ENCODE measurements at regions not wholly inside any gene's neighbourhood (a gene's known extent, or its start where the extent isn't known, plus 50 kb on each side); places are given as distances from the start of the nearest gene placed in this dataset.
A peak's percentile ranks its signal among the peaks of the same experiment; 100 is the strongest.

- no peak for DNase-seq
Observed at GRCh38 chr6:20313960-20314530, 87.6 kb upstream of the E2F3 start.

- no peak for DNase-seq
Observed at GRCh38 chr6:20314866-20315845, 86.5 kb upstream of the E2F3 start.

DNA sequence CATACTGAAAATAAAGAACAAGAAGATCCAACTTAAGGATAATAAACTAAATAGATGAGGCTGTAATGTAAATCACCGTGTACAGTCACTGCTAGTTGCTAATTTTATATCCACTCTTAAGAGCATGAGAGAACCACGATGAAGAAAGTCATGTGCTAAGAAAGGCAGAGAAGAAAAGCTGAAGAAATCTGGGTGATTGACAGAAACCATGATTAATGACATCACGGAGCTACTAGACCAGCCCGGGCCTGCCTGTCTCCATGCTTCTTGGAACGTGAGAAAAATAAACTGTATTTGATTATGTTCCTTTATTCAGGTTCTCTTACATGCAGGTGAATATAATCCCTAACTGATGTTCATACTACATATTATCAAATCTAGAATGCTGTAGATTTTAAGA is 84.2 kb upstream of the E2F3 start:
- no peak for DNase-seq

DNA sequence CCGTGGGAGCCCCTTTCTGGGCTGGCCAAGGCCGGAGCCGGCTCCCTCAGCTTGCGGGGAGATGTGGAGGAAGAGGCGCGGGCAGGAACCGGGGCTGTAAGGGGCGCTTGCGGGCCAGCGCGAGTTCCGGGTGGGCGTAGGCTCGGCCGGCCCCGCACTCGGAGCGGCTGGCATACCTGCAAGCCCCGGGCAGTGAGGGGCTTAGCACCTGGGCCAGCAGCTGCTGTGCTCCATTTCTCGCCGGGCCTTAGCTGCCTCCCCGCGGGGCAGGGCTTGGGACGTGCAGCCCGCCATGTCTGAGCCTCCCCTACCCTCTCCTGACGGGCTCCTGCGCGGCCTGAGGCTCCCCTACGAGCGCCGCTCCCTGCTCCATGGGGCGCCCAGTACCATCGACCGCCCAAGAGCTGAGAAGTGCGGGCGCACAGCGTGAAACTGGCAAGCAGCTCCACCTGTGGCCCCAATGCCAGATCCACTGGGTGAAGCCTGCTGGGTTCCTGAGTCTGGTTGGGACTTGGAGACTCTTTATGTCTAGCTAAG is 82.8 kb upstream of the E2F3 start:
- DNase-seq = no peak

DNA sequence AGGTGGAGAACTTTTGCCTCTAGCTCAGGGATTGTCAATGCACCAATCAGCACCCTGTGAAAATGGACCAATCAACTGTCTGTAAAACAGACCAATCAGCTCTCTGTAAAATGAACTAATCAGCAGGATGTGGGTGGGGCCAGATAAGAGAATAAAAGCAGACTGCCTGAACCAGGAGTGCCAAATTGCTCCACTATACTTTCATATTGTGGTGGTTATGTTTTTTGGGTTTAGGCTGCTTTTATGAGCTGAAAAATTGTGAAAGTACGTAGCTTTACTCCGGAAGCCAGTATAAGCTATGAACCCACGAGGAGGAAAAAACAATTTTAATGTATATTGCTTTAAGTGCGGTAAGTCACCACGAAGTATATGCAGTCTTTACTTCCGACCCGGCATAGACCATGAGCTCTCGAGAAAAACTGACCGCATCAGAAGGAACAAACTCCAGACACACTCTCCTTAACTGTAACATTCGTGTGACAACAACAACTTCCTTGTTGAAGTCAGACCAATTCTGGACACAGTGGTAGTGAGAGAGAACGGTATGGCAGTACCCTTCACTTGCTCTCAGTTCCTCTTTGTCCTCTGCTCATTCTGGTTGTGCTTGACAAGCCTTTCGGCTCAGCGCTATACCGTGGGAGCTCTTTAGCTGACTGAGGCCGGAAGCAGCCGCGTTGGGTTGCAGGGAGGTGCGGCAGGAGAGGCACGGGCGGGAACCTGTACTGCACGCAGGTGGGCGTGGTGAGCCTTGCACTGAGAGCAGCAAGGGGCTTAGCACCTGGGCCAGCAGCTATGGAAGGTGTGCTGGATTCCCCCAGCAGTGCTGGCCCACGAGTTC is 81.9 kb upstream of the E2F3 start:
- peak; percentile 59 for DNase-seq

GRCh38 chr6:20325641-20326421 is 75.8 kb upstream of the E2F3 start:
- DNase-seq = no peak

- no peak for DNase-seq
Observed at GRCh38 chr6:20326422-20326728, 75.3 kb upstream of the E2F3 start.

DNA sequence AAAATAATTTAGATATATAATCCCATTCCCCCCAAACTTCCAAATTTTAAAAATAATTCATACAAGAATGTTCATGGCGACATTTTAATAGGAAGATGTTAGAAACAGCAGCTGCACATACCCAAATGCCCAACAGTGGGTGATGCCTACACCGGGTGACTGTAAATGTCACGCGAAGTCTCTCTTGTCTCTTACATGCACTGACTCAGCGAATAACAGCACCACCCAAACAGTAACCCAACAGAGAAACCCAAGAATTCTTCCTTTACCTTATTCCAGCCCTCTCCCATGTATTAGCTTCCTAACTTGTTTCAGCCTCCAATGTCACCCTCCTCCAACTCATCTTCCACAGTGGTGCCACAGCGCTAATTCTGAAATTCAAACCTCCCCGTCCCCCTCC is 74.5 kb upstream of the E2F3 start:
- DNase-seq = no peak

DNA sequence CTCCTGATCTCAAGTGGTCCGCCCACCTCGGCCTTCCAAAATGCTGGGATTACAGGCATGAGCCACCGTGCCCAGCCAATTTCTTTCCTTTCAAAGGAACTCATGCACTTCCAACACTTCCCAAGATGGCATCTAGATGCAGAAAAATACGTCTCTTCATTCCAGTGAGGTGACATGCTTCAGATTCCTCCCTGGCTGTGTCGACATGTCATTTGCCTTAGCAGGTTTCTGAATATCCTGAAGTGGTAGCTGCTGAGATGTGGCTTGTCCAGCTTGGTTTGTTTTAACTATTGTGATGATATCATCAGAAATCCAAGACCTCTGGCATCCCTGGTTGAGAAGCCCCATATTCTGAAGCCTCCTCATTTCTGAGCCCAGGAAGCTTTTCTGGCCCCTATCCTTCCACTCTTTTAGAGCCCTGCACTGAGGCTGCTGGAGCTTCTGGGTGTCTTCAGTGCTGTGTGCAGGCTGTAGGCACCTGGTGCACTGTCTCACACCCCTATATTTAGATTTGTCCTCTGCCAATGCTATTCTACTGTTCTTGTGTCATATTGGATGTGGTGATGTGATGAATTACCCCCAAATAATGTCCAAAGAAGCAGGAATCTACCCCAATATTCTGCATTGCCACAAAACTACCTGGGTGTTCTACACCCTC is 73.3 kb upstream of the E2F3 start:
- no peak for DNase-seq

DNA sequence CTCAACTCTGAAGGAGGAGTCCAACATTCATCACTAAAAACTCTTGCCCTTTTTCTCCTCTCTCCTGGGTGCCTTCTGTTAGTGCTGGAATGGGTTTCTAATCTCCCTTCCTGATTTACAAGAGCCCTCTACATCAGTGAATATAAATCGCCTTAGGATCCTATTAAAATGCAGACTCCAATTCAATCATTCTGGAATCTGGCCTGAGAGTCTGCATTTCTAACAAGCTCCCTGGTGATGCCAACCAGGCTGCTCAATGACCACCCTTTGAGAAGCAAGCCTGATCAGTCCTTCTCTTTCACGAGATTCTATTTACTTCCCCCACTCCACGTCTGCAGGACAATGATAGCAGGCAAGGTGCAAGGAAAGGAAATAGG is 72.8 kb upstream of the E2F3 start:
- no peak for DNase-seq

GRCh38 chr6:20331042-20331441 is 70.6 kb upstream of the E2F3 start:
- no peak for DNase-seq

GRCh38 chr6:20331625-20332024 is 70.1 kb upstream of the E2F3 start:
- DNase-seq = no peak

DNA sequence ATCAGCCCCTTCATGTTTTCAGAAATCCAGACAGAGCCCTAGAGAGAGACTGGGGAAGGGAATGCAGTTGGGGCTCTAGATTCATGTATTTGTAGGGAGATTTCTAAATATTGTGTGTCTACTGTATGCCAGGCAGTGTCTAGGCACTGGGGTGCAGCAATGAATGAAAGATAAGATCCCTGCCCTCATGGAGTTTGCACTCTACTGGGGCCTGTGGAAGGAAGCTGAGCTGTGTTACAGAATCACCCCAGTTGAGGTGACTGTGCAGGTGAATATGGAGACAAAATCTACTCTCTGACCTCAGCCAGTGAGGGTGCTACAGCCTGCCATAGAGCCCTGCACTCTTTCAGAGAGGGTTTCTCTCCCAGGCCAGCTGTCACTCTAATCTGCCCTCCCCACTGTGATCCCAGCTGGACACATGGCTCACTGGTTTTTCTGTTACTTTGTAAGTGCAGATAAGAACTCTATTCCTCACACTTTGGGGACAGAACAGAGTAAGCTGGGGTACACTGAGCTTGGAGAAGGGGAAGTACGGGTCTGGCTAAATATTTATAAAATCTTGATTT is 69.2 kb upstream of the E2F3 start:
- peak; percentile 31 for DNase-seq

GRCh38 chr6:20333721-20334269 is 67.9 kb upstream of the E2F3 start:
- no peak for DNase-seq

- peak; percentile 42 for DNase-seq
Observed at GRCh38 chr6:20334334-20334733, 67.3 kb upstream of the E2F3 start.

DNA sequence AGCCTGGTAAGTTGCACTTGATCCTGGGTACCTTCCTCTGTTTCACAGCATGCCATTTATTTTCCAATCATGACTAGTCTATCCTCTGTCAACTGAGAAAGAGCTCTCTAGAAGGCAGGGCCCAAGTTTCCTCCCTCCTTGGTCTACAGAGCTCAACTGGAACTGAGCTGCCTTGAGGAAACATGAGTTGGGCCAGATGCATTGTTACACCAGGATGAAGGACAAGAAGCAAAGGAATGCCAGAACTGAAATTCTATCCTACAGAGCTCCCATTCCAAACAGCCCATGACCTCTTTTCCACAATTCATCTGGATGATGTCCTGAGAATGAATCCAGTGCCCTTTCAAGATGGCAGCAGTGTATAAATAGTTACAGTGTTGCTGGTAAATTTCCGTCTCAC is 66.7 kb upstream of the E2F3 start:
- no peak for DNase-seq

GRCh38 chr6:20335872-20336271 is 65.8 kb upstream of the E2F3 start:
- DNase-seq = no peak

DNA sequence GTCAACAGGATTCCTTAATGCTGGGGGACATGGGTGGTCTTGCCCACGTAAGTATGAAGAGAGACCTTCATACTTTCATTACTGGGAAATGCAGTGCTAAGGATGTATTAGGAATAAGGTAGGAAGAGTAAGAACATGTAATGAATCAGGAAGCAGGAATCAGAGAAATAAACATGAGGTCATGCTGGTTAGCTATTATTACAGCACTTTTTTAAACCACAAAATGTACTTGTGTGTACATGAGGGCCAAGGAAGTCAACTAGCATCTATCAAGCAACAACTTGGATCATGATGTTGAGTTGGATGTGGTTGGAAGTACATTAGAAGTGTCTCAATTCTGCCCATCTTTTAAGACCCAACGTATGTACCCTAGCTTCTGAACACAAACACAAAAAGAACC is 63.5 kb upstream of the E2F3 start:
- no peak for DNase-seq

DNA sequence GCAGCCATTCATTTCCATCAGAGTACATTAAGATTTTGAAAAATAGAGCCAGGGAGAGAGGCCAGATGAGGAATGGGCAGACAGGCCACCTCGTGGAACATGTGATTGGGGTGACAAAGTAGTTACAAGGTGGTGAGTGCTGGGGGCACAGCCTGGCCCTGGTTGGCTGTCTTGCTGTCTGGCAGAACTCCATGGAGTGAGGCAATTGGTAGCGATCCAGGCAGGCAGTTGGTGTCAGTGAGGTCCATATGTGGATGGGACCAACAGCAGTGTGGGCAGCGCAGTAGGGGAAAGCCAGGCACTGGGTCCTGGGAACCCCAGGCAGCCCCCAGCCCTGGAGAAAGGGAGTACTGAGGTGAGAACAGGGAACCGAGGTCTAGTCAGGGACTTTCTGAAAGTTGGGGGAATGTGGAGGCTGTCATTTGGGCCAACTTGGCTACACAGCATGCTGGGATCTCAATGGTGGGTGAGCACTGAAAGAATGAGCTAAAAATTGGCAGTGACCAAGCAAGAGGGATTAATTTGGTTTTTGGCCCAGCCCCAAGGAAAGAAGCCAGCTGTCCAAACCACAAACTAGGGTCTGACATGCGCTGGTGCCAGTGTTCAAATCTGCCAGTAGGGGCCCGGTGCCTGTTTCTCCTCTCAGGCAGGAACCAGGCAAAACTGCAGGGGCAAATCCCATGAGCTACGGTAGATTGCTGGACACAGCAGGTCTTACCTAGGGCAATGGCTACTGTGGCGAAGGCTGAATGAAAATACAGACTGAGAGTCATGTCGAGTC is 61.4 kb upstream of the E2F3 start:
- no peak for DNase-seq

DNA sequence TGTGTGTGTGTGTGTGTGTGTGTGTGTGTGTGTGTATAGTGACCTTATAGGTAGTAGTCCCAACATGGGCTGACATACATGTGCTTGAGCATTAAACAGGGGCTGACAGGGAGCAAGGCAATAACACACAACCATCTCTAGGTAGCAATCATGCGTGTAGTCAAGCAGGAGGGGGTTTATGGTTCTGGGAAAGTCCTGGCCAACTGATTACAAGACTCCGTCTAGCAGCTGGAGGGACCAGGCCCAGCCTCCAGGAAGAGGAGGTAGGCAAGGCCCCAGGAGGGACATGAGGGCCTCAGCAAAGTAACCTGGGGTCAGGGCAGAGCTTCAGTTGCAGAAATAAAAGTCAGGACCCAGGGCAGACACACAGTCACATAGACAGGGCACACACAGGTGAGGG is 60.6 kb upstream of the E2F3 start:
- DNase-seq = no peak

DNA sequence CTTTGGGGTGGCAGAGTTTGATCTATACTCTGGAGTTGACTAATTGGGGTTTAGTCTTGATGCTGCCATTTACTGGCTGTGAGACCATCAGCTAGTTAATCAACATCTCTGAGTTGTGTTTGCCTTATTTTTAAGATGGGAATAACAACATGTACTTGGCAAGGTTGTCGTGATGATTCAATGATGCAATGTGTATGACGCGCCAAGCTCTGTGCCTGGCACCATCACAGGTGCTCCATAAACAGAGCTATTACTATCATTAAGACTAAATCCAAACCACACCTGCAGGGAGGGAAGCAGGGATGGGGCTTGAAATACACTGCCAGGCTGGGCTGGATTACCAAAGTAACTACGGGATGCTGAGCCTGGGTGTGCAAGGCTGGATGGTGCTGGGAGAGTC is 60.1 kb upstream of the E2F3 start:
- no peak for DNase-seq

All from hematopoietic multipotent progenitor cell treated with erythropoietin and hydrocortisone succinate and interleukin-3 and kit ligand, for 8 days (in vitro differentiated cells).